Fibroblast of skin of back (primary cell): ENCODE measurements at regions not wholly inside any gene's neighbourhood (a gene's known extent, or its start where the extent isn't known, plus 50 kb on each side); places are given as distances from the start of the nearest gene placed in this dataset.
A peak's percentile ranks its signal among the peaks of the same experiment; 100 is the strongest.

Experiments
- DNase-seq: peaks from one replicate; pipeline ENCODE4 v3.0.0-alpha.2; 2013

GRCh38 chr11:80383655-80384054 lies 942.8 kb upstream of the TENM4 start:
- no peak for DNase-seq

DNA sequence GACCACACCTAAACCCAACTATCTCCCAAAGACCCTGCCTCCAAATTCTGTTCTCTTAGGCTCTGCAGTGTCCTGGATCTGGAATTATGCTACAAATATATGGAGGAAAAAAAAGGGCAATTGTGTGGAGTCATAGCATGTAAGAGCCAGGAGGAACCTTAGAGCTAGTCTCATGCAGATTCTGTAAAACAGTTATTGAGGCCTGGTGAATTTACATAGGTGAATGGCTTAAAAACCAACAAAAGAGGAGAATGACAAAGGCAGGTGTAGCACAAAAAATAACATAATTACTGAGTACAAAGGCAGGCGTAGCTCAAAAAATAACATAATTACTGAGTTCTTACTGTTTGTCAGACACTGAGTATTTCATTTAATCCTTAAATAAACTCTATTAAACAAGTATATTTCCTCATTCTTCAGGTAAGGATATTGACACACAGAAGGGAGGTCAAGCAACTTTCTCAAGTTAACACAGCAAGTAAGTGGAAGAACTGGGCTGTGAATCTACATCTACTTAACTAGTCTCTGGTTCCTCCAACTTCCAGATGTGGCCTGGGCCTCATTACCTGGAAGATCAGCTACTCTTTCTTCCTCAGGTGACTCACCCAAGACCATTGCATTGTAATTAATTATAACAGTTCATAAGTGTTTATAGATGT lies 938.9 kb upstream of the TENM4 start:
- DNase-seq: no peak

DNA sequence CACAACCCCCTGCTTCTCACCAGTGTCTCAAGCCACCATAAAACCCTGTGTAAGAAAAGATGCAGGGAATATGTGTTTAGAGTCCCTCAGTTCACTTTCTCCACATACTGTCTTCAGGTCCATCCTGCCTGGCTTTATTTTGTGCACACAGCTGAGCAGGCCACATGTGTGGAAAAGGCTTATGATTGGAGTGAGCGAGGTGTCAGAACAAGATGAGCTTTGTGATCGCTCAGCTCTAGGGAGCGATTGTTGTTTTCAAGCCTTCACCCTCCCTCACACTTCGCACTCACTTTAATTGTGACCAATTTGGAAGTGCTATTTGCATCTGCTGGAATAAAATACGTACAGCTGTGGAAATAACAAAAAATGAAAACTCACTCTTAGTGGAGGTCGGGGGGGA lies 931.1 kb upstream of the TENM4 start:
- DNase-seq: no peak

GRCh38 chr11:80365980-80366379 lies 925.1 kb upstream of the TENM4 start:
- no peak for DNase-seq

- no peak for DNase-seq
Measured at GRCh38 chr11:80365076-80365725, 924.4 kb upstream of the TENM4 start.

- DNase-seq: no peak
Measured at GRCh38 chr11:80362563-80363340, 921.9 kb upstream of the TENM4 start.

DNA sequence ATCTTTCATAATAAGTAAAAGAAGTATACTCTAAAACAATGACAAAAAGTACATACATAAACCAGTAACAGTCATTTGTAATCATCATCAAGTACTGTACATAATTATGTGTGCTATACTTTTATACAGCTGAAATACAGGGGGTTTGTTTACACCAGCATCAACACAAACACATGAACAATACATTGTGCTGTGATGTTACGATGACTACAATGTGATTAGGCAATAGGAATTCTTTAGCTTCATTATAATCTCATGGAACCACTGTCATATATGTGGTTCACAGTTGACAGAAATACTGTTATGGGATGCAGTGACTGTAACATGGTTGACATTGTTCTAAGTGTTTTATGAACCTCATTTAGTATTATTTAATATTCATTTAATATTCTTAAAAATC lies 914.4 kb upstream of the TENM4 start:
- DNase-seq: no peak

GRCh38 chr11:80350541-80350940 lies 909.7 kb upstream of the TENM4 start:
- no peak for DNase-seq

DNA sequence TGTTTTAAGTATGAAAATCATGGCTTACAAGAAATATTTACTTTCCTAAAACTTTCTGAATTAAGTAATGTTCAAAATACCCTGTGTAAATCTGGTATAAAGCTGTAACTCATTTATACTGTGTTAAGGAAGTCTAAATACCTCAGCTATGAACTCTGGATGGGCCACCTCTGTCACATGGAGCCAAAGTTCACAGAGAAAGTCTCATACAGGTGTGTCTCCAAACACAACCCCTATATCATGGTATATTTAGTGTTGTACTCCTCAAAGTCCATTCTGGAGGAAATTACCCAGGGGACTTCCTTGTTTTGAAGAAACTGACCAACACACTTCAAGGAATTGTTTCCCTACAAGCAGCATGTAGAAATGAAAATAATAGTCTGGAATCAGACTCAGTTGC lies 909.2 kb upstream of the TENM4 start:
- no peak for DNase-seq

GRCh38 chr11:80346353-80347059 lies 905.7 kb upstream of the TENM4 start:
- no peak for DNase-seq

DNA sequence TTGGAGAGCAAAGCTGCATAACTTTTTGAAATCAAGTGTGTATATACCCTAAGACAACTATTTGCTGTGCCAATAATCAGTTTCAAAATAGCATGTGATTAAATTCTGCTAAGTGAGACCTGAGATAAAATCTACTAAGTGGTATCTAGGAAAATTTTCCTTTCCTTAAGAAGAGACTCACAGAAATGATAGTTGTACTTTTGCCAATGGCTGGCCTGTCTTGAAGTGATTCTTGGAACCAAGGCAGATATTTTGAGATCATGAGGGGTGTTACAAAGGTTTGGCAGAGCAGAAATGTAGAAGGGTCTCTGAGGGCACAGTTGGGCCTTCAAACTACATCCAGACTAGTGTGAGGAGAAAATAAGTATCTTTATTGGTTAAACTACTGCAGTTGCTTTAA lies 902.6 kb upstream of the TENM4 start:
- no peak for DNase-seq

DNA sequence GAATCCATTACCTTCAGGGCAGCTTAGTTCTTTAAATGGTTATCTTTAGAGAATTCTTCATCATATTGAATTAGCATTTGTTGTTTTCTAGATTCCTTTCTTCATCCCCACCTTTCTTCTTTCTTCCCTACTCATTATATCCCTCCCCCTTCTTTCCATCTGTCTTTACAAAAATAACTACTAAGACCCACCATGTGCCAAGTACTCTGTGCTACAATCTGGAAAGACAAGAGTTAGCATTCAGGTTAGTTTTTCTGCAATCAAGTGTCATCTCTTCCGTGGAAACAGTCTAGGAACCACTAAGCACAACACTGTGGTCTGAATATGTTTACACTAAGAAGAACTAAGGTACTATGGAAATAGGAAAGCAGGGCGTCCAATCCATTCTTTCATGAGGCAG lies 897.4 kb upstream of the TENM4 start:
- no peak for DNase-seq

- DNase-seq: no peak
Measured at GRCh38 chr11:80331694-80332093, 890.9 kb upstream of the TENM4 start.

DNA sequence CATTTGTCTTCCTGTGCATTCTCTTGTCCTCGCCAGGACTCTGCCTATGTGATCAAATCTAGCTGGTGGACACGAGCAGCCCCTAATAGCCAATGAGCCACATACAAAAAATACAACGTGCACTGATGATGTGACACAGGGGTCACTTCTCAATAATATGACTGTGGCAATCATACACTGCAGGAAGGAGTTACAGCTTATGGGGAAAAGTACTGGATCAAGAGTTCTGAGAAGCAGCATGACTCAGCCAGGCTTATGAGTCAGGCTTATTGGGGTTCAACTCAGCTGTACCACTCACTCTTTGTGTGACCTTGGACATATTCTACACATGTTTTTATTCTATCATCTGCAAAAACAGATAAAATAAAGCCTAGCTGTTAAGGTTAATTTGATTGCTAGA lies 889.4 kb upstream of the TENM4 start:
- DNase-seq: peak; percentile 43

DNA sequence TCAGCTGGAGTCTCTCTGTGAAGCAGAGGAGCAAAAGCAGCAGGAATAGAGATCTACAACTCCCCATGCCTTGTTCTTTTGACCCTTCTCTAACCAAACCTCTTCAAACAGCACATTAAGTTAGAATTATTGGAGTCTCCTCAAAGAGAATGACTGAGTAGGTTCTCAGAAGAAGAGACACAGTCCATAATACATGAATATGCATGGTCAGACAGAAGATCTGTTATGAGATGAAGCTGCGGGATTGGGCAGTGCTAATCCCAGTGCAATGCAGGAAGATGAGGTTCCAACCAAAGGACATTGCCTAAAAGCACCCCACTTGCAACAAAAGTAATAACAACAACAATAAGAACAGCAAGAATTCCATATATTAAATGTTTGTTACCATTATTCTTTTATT lies 887.9 kb upstream of the TENM4 start:
- DNase-seq: no peak

GRCh38 chr11:80327956-80328614 lies 887.3 kb upstream of the TENM4 start:
- DNase-seq: no peak

DNA sequence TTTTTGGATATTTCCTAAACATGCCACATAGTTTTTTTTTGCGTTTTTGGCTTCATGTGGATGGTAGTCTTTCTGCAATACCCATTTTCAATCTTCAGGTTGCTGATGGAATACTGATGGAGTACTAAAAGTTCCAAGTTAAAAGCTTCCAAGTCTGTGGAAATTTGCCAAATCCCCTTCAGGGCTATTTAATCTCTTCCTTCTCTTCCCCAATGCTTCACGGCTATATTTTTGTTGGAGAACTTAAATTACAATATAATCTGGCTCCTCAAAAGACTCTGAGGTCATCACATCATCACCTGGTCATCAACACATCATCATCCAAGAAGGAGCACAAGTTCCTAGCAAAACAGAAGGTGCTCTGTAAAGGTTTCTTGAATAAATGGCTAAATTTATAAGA lies 881.0 kb upstream of the TENM4 start:
- no peak for DNase-seq

DNA sequence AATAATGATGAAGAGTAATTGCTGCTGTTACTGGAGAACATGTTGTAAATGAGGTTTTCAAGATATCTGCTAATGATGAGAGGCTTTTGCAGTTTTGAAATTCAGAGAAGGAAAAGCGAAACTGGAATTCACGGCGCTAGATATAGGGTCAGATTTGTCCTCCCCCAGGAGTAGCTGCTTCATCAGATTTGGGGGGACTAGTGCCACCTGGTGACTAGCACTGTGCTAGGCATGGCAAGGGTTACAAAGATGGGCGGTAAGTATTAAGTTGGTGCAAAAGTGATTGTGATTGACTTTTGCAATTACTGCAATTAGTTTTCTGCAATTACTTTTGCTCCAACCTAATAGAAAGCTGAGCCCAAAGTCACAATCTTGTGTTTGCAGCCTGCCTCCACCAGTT lies 879.9 kb upstream of the TENM4 start:
- no peak for DNase-seq

GRCh38 chr11:80320226-80320625 lies 879.4 kb upstream of the TENM4 start:
- no peak for DNase-seq

DNA sequence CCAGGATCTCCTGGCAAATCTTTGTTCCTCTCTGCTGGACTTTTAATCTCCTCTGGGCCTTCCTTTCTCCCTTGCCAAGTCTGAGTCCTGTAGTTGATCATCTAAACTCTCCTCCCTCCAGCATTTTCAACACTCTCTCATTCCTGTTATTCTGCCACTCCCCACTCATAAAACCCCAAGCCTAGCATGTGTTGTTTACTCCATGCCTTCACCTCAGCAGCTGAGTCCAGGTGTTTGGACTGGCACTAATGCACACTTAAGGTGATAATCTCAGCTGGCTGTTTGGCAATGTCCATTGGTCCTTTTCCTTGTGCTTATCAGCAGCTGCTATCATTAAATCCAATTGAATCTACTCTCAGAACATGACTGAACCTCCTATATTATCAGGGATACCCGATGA lies 876.8 kb upstream of the TENM4 start:
- DNase-seq: no peak

GRCh38 chr11:80315200-80315599 lies 874.4 kb upstream of the TENM4 start:
- DNase-seq: no peak

DNA sequence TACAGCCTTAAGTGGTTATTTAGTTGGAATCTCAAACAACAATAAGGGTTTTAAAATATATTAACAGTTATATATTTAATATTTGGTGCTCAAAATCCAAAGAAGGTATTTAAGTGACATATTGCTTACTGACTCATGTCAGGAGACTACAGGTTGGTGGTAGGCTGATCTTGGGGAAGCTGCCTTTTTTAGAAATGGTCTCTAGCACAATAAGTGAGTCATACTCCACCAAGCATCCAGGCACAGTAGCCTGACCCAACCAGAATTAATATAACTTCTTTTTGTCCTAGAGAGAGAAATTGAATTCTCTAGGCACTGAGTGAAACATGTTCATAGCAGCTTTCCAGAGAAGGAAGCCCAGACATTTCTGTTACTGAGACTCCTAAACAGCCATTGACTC lies 868.5 kb upstream of the TENM4 start:
- DNase-seq: no peak

GRCh38 chr11:80307676-80308075 lies 866.8 kb upstream of the TENM4 start:
- no peak for DNase-seq
